ENCODE measurements at regions not wholly inside any gene's neighbourhood (a gene's known extent, or its start where the extent isn't known, plus 50 kb on each side); places are given as distances from the start of the nearest gene placed in this dataset.

DNA sequence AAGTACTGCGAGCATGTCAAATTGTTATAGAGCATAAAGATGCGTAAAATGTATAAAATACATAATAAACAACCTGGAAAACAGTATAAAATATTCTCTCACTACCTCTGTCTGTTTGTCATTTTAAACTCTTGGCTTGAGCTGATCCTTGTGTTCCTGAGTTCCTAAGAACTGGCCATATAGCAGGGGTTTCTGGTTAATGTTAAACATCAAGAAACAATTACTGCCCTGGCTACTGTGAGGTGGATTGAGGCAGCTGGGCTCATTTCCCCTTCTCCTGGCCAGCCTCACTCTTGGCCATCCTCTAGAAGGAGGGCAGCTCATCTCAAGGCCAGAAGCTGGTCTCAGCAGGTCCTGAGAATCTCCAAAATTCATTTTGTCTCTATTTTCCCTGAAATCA, 297.3 kb upstream of the USP24 start:
- no peak overlapping the region for H3K27ac ChIP-seq
- DNase-seq (ENCODE audit: low spot score): no peak
- H3K27me3 ChIP-seq (replicated peaks; ENCODE audit: insufficient read depth): no peaks in the 10 kb centered on the region
- TF ChIP-seq, protein P1, sequence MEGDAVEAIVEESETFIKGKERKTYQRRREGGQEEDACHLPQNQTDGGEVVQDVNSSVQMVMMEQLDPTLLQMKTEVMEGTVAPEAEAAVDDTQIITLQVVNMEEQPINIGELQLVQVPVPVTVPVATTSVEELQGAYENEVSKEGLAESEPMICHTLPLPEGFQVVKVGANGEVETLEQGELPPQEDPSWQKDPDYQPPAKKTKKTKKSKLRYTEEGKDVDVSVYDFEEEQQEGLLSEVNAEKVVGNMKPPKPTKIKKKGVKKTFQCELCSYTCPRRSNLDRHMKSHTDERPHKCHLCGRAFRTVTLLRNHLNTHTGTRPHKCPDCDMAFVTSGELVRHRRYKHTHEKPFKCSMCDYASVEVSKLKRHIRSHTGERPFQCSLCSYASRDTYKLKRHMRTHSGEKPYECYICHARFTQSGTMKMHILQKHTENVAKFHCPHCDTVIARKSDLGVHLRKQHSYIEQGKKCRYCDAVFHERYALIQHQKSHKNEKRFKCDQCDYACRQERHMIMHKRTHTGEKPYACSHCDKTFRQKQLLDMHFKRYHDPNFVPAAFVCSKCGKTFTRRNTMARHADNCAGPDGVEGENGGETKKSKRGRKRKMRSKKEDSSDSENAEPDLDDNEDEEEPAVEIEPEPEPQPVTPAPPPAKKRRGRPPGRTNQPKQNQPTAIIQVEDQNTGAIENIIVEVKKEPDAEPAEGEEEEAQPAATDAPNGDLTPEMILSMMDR (IDR thresholded peaks at IDR 0.05): no peak
- no peak for TF ChIP-seq POLR2AphosphoS5 (IDR thresholded peaks at IDR 0.05)
- no peak for TF ChIP-seq POLR2A (IDR thresholded peaks at IDR 0.05)
- H3K36me3 ChIP-seq: no peaks in the 10 kb centered on the region
- WGBS: 92% methylated on average over 2 of the region's 2 CpGs
- intact Hi-C loops (cut with DNase I): no loop called here
- H3K4me1 ChIP-seq (replicated peaks): no peaks in the 10 kb centered on the region
- no peaks in the 10 kb centered on the region for H3K9me3 ChIP-seq
- no peak overlapping the region for H3K4me3 ChIP-seq

DNA sequence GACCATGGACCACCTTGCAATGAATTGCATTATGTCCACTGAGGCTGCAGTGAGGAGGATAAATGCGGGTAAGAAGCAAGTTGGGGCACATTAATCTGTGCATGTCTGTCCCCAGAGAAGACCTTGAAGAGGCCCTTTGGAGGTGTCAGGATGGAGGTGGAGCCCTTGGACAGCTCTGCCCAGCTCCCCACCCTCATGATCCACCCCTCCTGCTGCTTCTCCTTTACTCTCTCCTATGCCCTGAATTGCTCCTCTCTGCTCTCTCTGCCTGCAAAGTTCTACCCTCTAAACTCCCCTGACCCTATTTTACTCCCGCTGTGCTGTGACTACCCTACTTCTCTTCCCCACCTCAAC, 292.4 kb upstream of the USP24 start:
- Histone ChIP-seq H3K9me3 (no peaks in the 10 kb centered on the region), H3K4me3 (no peak overlapping the region), H3K27ac (no peak overlapping the region), H3K27me3 (replicated peaks; ENCODE audit: insufficient read depth) (no peaks in the 10 kb centered on the region), H3K4me1 (replicated peaks) (no peaks in the 10 kb centered on the region), H3K36me3 (no peaks in the 10 kb centered on the region)
- TF ChIP-seq POLR2AphosphoS5 (IDR thresholded peaks at IDR 0.05): no peak
- TF ChIP-seq, protein P1 (IDR thresholded peaks at IDR 0.05): no peak
- no peak for TF ChIP-seq POLR2A (IDR thresholded peaks at IDR 0.05)
- intact Hi-C loops (cut with DNase I): no loop called here
- no peak for DNase-seq (ENCODE audit: low spot score)
- WGBS: 78% methylated on average over 2 of the region's 2 CpGs

DNA sequence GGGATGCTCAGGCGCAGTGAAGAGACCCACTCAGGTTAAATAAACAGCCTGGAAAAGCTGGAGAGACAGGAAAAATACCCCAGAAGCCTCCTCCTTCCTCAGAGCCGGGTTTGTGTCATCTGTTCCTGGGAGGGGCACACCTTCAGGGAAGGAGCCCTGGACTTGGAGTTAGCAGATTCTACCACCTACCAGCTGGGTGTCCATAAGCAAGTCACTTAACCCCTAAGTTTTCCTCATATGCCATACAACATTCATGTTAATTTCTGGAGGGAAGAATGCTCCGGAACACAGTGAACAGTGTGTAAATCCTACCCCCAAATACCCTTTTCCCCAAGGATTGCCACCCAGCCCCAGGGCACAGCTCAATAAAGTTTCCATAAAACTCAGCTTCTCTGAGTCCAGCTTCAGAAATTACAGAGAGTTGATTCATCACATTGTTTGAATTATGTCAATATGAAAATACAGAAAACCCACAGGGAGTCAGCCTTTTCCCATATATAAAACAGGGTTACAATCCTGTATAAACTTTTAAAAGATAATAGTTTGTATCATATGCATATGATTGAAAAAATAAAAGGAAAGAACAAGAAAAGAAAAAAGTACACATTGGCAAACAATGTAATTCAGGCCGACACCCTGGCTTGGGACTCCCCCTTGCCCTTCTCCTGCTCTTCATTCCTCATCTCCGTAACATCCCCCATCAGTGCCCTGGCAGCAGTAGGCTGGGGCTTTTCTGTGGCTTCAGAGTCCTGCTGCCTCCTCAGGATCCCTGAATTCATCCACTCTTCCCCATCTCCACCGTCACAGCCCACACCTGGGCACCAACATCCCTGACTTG, 291.8 kb upstream of the USP24 start:
- WGBS: 53% methylated on average over 6 of the region's 6 CpGs
- Histone ChIP-seq H3K4me3 (no peak overlapping the region), H3K36me3 (no peaks in the 10 kb centered on the region), H3K27me3 (replicated peaks; ENCODE audit: insufficient read depth) (no peaks in the 10 kb centered on the region), H3K27ac (no peak overlapping the region), H3K4me1 (replicated peaks) (no peaks in the 10 kb centered on the region), H3K9me3 (no peaks in the 10 kb centered on the region)
- no peak for TF ChIP-seq POLR2AphosphoS5 (IDR thresholded peaks at IDR 0.05)
- intact Hi-C loops (cut with DNase I): no loop called here
- no peak for DNase-seq (ENCODE audit: low spot score)

DNA sequence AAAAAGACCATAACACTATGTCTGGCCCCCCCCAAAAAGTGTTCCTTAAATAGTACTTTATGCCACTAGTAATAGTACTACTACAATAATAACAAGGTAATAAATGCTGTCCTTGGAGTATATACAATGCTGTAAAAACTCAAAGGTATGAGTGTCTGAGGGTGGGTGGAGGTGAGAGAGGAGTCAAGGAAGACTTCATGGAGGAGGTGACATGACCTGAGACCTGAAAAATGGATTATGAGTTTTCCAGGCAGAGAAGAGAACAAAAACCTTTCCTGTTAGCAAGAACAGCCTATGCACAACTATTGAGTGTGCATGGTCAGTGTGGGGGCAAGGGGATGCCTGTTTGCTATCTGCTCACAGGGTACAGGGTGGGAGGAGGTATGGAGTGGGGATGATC, 290.2 kb upstream of the USP24 start:
- DNase-seq (ENCODE audit: low spot score): no peak
- intact Hi-C loops (cut with DNase I): no loop called here
- TF ChIP-seq POLR2A (IDR thresholded peaks at IDR 0.05) (no peak), POLR2AphosphoS5 (IDR thresholded peaks at IDR 0.05) (no peak)
- TF ChIP-seq, protein P1 (IDR thresholded peaks at IDR 0.05): no peak
- Histone ChIP-seq H3K36me3 (no peaks in the 10 kb centered on the region), H3K27me3 (replicated peaks; ENCODE audit: insufficient read depth) (no peaks in the 10 kb centered on the region), H3K27ac (no peak overlapping the region), H3K9me3 (no peaks in the 10 kb centered on the region), H3K4me1 (replicated peaks) (no peaks in the 10 kb centered on the region), H3K4me3 (no peak overlapping the region)

DNA sequence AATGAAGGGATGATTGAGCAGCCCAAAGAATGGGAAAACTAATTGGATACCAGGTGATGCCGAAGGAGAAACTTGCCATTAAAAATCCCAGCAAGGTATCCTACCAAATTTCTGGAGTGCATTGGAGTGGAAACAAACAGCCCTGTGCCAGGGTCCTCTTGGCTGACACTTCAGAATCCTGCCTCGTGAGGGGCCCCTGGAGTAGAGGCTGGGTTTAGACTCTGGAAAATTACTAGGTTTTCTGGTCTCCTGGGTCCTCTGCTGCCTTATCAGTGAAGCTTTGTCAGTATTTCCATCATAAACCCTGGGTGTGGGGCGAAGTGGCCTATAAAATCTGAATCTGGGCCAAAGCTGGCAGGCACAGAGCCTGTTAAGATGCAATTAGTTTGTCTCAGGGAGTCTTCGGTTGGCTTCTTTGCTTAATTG, 289.2 kb upstream of the USP24 start:
- 33% methylated on average over 4 of the region's 4 CpGs for WGBS
- Histone ChIP-seq H3K9me3 (no peaks in the 10 kb centered on the region), H3K27me3 (replicated peaks; ENCODE audit: insufficient read depth) (no peaks in the 10 kb centered on the region), H3K4me1 (replicated peaks) (no peaks in the 10 kb centered on the region), H3K4me3 (no peak overlapping the region), H3K36me3 (no peaks in the 10 kb centered on the region), H3K27ac (no peak overlapping the region)
- no peak for DNase-seq (ENCODE audit: low spot score)
- intact Hi-C loops (cut with DNase I): no loop called here
- no peak for TF ChIP-seq POLR2AphosphoS5 (IDR thresholded peaks at IDR 0.05)
- no peak for TF ChIP-seq POLR2A (IDR thresholded peaks at IDR 0.05)
- TF ChIP-seq, protein P1 (IDR thresholded peaks at IDR 0.05): no peak

All from prostate gland (tissue), 2 donors.